HepG2 (cell line): ENCODE measurements at regions not wholly inside any gene's neighbourhood (a gene's known extent, or its start where the extent isn't known, plus 50 kb on each side); places are given as distances from the start of the nearest gene placed in this dataset.
"Not testable (repeated sequence)": the region's sequence is repeated elsewhere in the genome, so short reads cannot be mapped to it uniquely, and the experiment has no call there.

Source experiments
- ARID5B ChIP-seq: IDR thresholded peaks from 2 replicates; pipeline ENCODE4 v1.4.0; 2020; ENCODE audit warnings: mild to moderate bottlenecking, missing genetic modification reagents
- BORCS8-MEF2B ChIP-seq: sonication (generic); formaldehyde crosslinking; IDR thresholded peaks from 2 replicates; pipeline ENCODE4 v1.8.0; 2022; ENCODE audit warnings: mild to moderate bottlenecking, missing genetic modification reagents
- CEBPG ChIP-seq: IDR thresholded peaks from 2 replicates; pipeline ENCODE4 v1.6.1; 2016
- FOXA3 ChIP-seq: IDR thresholded peaks from 2 replicates; pipeline ENCODE4 v1.6.1; 2016; ENCODE audit warnings: missing genetic modification reagents, missing compliant biosample characterization
- FOXJ3 ChIP-seq: sonication (generic); formaldehyde crosslinking; IDR thresholded peaks from 2 replicates; pipeline ENCODE4 v1.4.0; 2020; ENCODE audit warnings: missing genetic modification reagents, mild to moderate bottlenecking, borderline replicate concordance
- FOXP4 ChIP-seq: sonication (generic); formaldehyde crosslinking; IDR thresholded peaks from 2 replicates; pipeline ENCODE4 v1.4.0; 2020; ENCODE audit warnings: missing genetic modification reagents
- HNF1A ChIP-seq, 2 experiments: sonication (generic) in 1 of 2; formaldehyde crosslinking in 1 of 2; IDR thresholded peaks; 2 replicates each; pipeline versions ENCODE4 v1.4.0 to v1.6.1; 2016 to 2020; ENCODE audit warnings: borderline replicate concordance in 1 of 2, low read depth in 1 of 2, mild to moderate bottlenecking in 1 of 2, missing genetic modification reagents in 1 of 2
- PAXIP1 ChIP-seq: sonication (generic); formaldehyde crosslinking; conservative IDR thresholded peaks from 2 replicates; pipeline ENCODE4 v1.4.0; 2020; ENCODE audit warnings: mild to moderate bottlenecking, missing genetic modification reagents, moderate library complexity
- POGZ ChIP-seq: sonication (generic); formaldehyde crosslinking; IDR thresholded peaks from 2 replicates; pipeline ENCODE4 v1.4.0; 2020; ENCODE audit warnings: mild to moderate bottlenecking, missing genetic modification reagents
- POLR2AphosphoS5 ChIP-seq: IDR thresholded peaks from 2 replicates; pipeline ENCODE4 v1.6.1; 2012; ENCODE audit warnings: low read depth, low read length
- TBX2 ChIP-seq: sonication (generic); formaldehyde crosslinking; IDR thresholded peaks from 2 replicates; pipeline ENCODE4 v1.5.0; 2020; ENCODE audit warnings: missing genetic modification reagents, mild to moderate bottlenecking, borderline replicate concordance
- ZNF160 ChIP-seq: sonication (generic); formaldehyde crosslinking; IDR thresholded peaks from 2 replicates; pipeline ENCODE4 v1.8.0; 2022; ENCODE audit warnings: mild to moderate bottlenecking, inconsistent platforms, missing genetic modification reagents
- ZNF737 ChIP-seq: sonication (generic); formaldehyde crosslinking; IDR thresholded peaks from 2 replicates; pipeline ENCODE4 v1.5.0; 2020; ENCODE audit warnings: missing genetic modification reagents, mild to moderate bottlenecking, borderline replicate concordance

GRCh38 chr2:181803903-181804799 is 87.4 kb upstream of the ITPRID2 start (continued):
- peak; percentile 65 for TF ChIP-seq FOXA3 (CRISPR knock-in tag)
- TF ChIP-seq POLR2AphosphoS5 = peak; percentile 48
- peak; percentile 68 for TF ChIP-seq FOXP4 (CRISPR knock-in tag)
- 0 out of 2 replicates have a peak, but pooled peaks have one; percentile 47 for TF ChIP-seq ZNF160 (CRISPR knock-in tag)
- TF ChIP-seq ARID5B (CRISPR knock-in tag) = 0 out of 2 replicates have a peak, but pooled peaks have one; percentile 75
- peak; percentile 28; the same call in 1 of the 2 replicates for TF ChIP-seq BORCS8-MEF2B (CRISPR knock-in tag)
- TF ChIP-seq HNF1A (IDR thresholded peaks at IDR 0.05; ENCODE audit: low read depth) = not testable (repeated sequence)
- TF ChIP-seq HNF1A (CRISPR knock-in tag; IDR thresholded peaks at IDR 0.05; ENCODE audit: borderline replicate concordance) = 0 out of 2 replicates have a peak, but pooled peaks have one; percentile 47
- peak; percentile 80 for TF ChIP-seq POGZ (CRISPR knock-in tag)
- peak; percentile 69 for TF ChIP-seq PAXIP1 (CRISPR knock-in tag)
- 0 out of 2 replicates have a peak, but pooled peaks have one; percentile 22 for TF ChIP-seq CEBPG (CRISPR knock-in tag)
- peak; percentile 70; the same call in 1 of the 2 replicates for TF ChIP-seq TBX2 (CRISPR knock-in tag)
- peak; percentile 68; the same call in 1 of the 2 replicates for TF ChIP-seq FOXJ3 (CRISPR knock-in tag)
- peak; percentile 47; the same call in 1 of the 2 replicates for TF ChIP-seq ZNF737 (CRISPR knock-in tag)
